ENCODE measurements at regions not wholly inside any gene's neighbourhood (a gene's known extent, or its start where the extent isn't known, plus 50 kb on each side); places are given as distances from the start of the nearest gene placed in this dataset.

GRCh38 chr3:75075158-75075557 is 460.7 kb upstream of the CNTN3 start:
- no peaks in the 10 kb centered on the region for H3K4me1 Mint-ChIP-seq (ENCODE audit: low read depth)
- no peak overlapping the region for H3K4me3 Mint-ChIP-seq
- no peak overlapping the region for H3K27ac Mint-ChIP-seq

GRCh38 chr3:75076481-75076880 is 462.0 kb upstream of the CNTN3 start:
- no peak for DNase-seq (ENCODE audit: low spot score)
- Mint-ChIP-seq H3K27me3 (ENCODE audit: low read depth) (no peaks in the 10 kb centered on the region), H3K36me3 (ENCODE audit: low read depth) (no peaks in the 10 kb centered on the region), H3K27ac (no peak overlapping the region), H3K9me3 (peaks cover 22% of the 10 kb centered on the region), H3K4me1 (ENCODE audit: low read depth) (no peaks in the 10 kb centered on the region), H3K4me3 (no peak overlapping the region)

More at GRCh38 chr3:75075158-75075557, 460.7 kb upstream of the CNTN3 start:
- H3K27me3 Mint-ChIP-seq (ENCODE audit: low read depth) = no peaks in the 10 kb centered on the region
- no peak for DNase-seq (ENCODE audit: low spot score)
- peaks cover 17% of the 10 kb centered on the region for H3K9me3 Mint-ChIP-seq
- no peaks in the 10 kb centered on the region for H3K36me3 Mint-ChIP-seq (ENCODE audit: low read depth)

DNA sequence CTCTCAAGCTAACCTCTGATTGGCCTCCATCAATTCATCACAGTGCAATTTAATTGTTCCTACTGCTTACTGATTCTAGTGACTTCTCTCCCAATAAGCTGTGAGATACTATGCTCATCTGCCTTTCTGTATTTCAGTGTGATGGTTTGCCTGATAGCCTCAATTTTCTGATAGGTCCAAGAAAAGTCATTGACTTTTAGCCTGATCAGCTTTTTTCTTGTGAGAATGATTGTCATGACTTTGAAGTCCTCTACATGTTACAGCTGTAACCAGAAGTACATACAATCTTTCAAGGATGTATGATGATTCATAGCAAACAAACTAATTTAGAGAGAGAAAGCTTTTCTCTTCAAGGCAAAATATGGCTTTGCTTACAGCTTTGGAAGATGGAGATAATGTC is 463.8 kb upstream of the CNTN3 start:
- Mint-ChIP-seq H3K4me3 (no peak overlapping the region), H3K9me3 (peaks cover 19% of the 10 kb centered on the region), H3K27ac (no peak overlapping the region), H3K27me3 (ENCODE audit: low read depth) (no peaks in the 10 kb centered on the region), H3K36me3 (ENCODE audit: low read depth) (no peaks in the 10 kb centered on the region), H3K4me1 (ENCODE audit: low read depth) (no peaks in the 10 kb centered on the region)
- no peak for DNase-seq (ENCODE audit: low spot score)

DNA sequence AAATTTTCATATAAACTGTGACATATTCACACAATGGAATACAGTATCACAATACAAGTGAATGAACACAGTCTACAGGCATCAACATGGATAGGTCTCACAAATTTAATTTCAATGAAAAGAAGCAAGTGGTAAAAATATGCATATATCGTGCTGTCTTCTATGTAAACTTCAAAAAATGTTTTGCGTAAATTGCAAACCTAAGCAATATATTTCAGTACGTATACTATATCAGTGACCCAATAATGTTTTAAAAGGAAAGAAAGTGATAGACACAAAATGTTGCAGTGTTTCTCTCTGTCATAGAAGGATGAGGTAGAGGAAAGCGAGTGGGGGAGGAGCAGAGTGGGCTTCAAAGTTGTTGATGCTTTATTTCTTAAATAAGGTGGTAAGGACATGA is 468.4 kb upstream of the CNTN3 start:
- H3K4me3 Mint-ChIP-seq = no peak overlapping the region
- H3K36me3 Mint-ChIP-seq (ENCODE audit: low read depth) = no peaks in the 10 kb centered on the region
- DNase-seq (ENCODE audit: low spot score) = no peak
- H3K4me1 Mint-ChIP-seq (ENCODE audit: low read depth) = no peaks in the 10 kb centered on the region
- H3K9me3 Mint-ChIP-seq = peaks cover 21% of the 10 kb centered on the region
- no peak overlapping the region for H3K27ac Mint-ChIP-seq
- H3K27me3 Mint-ChIP-seq (ENCODE audit: low read depth) = no peaks in the 10 kb centered on the region

DNA sequence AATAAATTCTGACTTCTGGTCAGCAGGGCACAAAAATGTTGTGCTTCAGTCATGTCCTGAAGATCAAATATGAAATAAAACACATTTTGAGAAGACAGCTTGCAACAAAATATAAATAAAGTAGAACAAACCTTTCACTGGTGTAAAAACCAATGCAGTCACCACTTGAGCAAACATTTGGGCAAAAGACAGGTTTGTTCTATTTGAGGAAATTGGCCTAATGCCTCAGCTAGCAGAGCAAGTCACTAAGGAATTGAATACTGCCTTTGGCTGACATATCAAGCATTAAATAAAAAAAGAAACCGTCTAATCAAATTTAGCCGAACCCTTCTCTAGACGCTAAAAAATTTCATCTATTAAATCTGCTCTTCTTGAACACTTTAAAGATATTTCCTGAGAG is 475.4 kb upstream of the CNTN3 start:
- Mint-ChIP-seq H3K9me3 (peaks cover 20% of the 10 kb centered on the region), H3K36me3 (ENCODE audit: low read depth) (no peaks in the 10 kb centered on the region), H3K4me3 (no peak overlapping the region), H3K4me1 (ENCODE audit: low read depth) (no peaks in the 10 kb centered on the region), H3K27ac (no peak overlapping the region), H3K27me3 (ENCODE audit: low read depth) (no peaks in the 10 kb centered on the region)
- DNase-seq (ENCODE audit: low spot score) = no peak

GRCh38 chr3:75101329-75102147 is 487.1 kb upstream of the CNTN3 start:
- Mint-ChIP-seq H3K36me3 (ENCODE audit: low read depth) (no peaks in the 10 kb centered on the region), H3K27me3 (ENCODE audit: low read depth) (no peaks in the 10 kb centered on the region), H3K4me3 (no peak overlapping the region), H3K27ac (no peak overlapping the region), H3K4me1 (ENCODE audit: low read depth) (no peaks in the 10 kb centered on the region), H3K9me3 (peaks cover 26% of the 10 kb centered on the region)
- DNase-seq (ENCODE audit: low spot score) = no peak

DNA sequence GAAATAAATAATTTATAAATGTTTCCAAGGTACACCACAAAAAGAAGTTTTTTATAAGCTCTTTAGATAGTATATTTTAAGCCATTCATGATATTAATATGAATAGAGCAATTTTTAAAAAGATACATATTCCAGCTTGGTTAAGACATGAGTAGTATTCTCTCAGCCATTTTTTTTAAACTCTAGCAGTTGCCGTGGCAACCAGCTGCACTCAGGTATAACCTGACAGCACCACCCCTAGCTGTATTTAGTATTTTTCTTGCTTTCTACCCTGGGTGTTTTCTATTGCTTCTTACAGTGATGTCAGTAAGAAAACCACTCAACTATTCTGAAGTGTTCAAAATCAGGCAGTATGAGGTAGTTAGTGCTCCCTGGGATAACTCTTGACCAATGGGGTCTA is 496.3 kb upstream of the CNTN3 start:
- Mint-ChIP-seq H3K9me3 (no peaks in the 10 kb centered on the region), H3K27ac (no peak overlapping the region), H3K4me3 (no peak overlapping the region), H3K27me3 (ENCODE audit: low read depth) (no peaks in the 10 kb centered on the region), H3K36me3 (ENCODE audit: low read depth) (no peaks in the 10 kb centered on the region), H3K4me1 (ENCODE audit: low read depth) (no peaks in the 10 kb centered on the region)
- DNase-seq (ENCODE audit: low spot score) = no peak

DNA sequence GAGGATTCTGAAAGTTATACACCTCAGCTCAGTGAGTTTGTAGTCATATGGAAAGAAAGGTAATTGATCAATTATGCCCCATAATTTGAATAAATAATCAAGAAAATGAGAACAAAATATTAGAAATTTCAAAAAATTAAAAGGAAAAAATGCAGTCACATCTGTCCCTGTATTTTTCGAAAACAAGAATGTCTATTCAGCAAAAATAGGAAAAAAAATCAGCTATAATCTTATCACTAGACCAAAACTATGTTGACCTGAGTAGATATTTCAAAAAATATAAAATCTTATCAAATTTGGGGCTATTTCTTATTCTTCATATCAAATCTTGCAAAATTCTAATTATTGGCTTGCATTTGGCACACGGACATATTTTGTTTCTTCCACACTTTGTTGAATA is 501.2 kb upstream of the CNTN3 start:
- Mint-ChIP-seq H3K4me3 (no peak overlapping the region), H3K27ac (no peak overlapping the region), H3K9me3 (peaks cover 10% of the 10 kb centered on the region), H3K36me3 (ENCODE audit: low read depth) (no peaks in the 10 kb centered on the region), H3K4me1 (ENCODE audit: low read depth) (no peaks in the 10 kb centered on the region), H3K27me3 (ENCODE audit: low read depth) (no peaks in the 10 kb centered on the region)
- no peak for DNase-seq (ENCODE audit: low spot score)

DNA sequence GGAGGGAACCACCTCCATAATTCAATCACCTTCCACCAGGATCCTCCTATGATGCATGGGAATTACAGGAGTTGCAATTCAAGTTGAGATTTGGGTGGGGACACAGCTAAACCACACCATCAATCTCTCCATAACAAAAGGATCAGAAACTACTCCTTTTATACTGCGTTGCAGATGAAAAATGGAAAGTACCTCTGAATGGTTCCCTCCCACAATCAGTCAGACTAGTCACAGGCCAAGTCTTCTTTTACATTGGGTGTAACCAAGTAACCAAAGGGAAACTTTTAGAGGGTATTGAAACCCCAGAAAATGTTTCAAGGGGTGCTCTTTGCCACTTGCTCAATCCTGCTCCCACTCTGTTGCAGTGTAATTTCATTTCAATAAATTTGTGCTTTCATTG is 504.3 kb upstream of the CNTN3 start:
- H3K27ac Mint-ChIP-seq = no peak overlapping the region
- H3K9me3 Mint-ChIP-seq = peaks cover 10% of the 10 kb centered on the region
- no peak for DNase-seq (ENCODE audit: low spot score)
- no peaks in the 10 kb centered on the region for H3K36me3 Mint-ChIP-seq (ENCODE audit: low read depth)
- H3K27me3 Mint-ChIP-seq (ENCODE audit: low read depth) = no peaks in the 10 kb centered on the region
- H3K4me1 Mint-ChIP-seq (ENCODE audit: low read depth) = no peaks in the 10 kb centered on the region
- no peak overlapping the region for H3K4me3 Mint-ChIP-seq

GRCh38 chr3:75126556-75126955 is 512.1 kb upstream of the CNTN3 start:
- no peaks in the 10 kb centered on the region for H3K4me1 Mint-ChIP-seq (ENCODE audit: low read depth)
- H3K27me3 Mint-ChIP-seq (ENCODE audit: low read depth) = no peaks in the 10 kb centered on the region
- peaks cover 7% of the 10 kb centered on the region for H3K9me3 Mint-ChIP-seq
- no peak overlapping the region for H3K4me3 Mint-ChIP-seq
- H3K27ac Mint-ChIP-seq = no peak overlapping the region
- no peaks in the 10 kb centered on the region for H3K36me3 Mint-ChIP-seq (ENCODE audit: low read depth)
- no peak for DNase-seq (ENCODE audit: low spot score)

DNA sequence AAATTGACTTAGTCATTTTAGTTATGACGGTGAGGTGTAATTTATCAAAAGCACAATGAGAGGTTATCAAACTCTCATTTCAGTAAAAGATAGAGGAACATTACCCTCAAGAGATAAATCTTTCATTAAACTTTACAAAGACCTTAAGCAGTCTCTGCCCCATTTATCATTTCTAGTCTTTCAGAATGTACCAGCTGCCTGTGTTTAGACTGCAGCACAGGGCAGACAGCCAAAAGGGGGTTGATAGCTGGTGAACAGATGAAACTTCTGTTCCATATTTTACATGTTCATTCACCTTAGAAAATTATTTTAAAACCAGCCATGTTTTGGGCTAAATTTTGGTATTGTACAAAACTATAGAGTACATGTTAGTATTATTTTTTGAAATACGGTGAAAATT is 514.6 kb upstream of the CNTN3 start:
- Mint-ChIP-seq H3K4me1 (ENCODE audit: low read depth) (no peaks in the 10 kb centered on the region), H3K27ac (no peak overlapping the region), H3K9me3 (peaks cover 12% of the 10 kb centered on the region), H3K27me3 (ENCODE audit: low read depth) (no peaks in the 10 kb centered on the region), H3K4me3 (no peak overlapping the region), H3K36me3 (ENCODE audit: low read depth) (no peaks in the 10 kb centered on the region)
- DNase-seq (ENCODE audit: low spot score) = no peak

- no peaks in the 10 kb centered on the region for H3K27me3 Mint-ChIP-seq (ENCODE audit: low read depth)
- peaks cover 28% of the 10 kb centered on the region for H3K9me3 Mint-ChIP-seq
- no peak overlapping the region for H3K4me3 Mint-ChIP-seq
- H3K27ac Mint-ChIP-seq = no peak overlapping the region
- no peak for DNase-seq (ENCODE audit: low spot score)
- no peaks in the 10 kb centered on the region for H3K36me3 Mint-ChIP-seq (ENCODE audit: low read depth)
- H3K4me1 Mint-ChIP-seq (ENCODE audit: low read depth) = no peaks in the 10 kb centered on the region
Measured at GRCh38 chr3:75136100-75136897, 521.8 kb upstream of the CNTN3 start.

GRCh38 chr3:75138345-75138744 is 523.9 kb upstream of the CNTN3 start:
- H3K9me3 Mint-ChIP-seq = peaks cover 34% of the 10 kb centered on the region
- no peaks in the 10 kb centered on the region for H3K36me3 Mint-ChIP-seq (ENCODE audit: low read depth)
- DNase-seq (ENCODE audit: low spot score) = no peak
- H3K27me3 Mint-ChIP-seq (ENCODE audit: low read depth) = no peaks in the 10 kb centered on the region
- H3K4me3 Mint-ChIP-seq = no peak overlapping the region
- no peak overlapping the region for H3K27ac Mint-ChIP-seq
- H3K4me1 Mint-ChIP-seq (ENCODE audit: low read depth) = no peaks in the 10 kb centered on the region

GRCh38 chr3:75140904-75141615 is 523.1 kb upstream of the FRG2C start:
- Mint-ChIP-seq H3K27ac (no peak overlapping the region), H3K4me1 (ENCODE audit: low read depth) (no peaks in the 10 kb centered on the region), H3K27me3 (ENCODE audit: low read depth) (no peaks in the 10 kb centered on the region), H3K9me3 (peaks cover 26% of the 10 kb centered on the region), H3K4me3 (no peak overlapping the region), H3K36me3 (ENCODE audit: low read depth) (no peaks in the 10 kb centered on the region)
- no peak for DNase-seq (ENCODE audit: low spot score)
